Activated T-cell treated with anti-CD3 and anti-CD28 coated beads, Interleukin-2, amount 50 U/mL, for 48 hours (primary cell): ENCODE measurements at regions not wholly inside any gene's neighbourhood (a gene's known extent, or its start where the extent isn't known, plus 50 kb on each side); places are given as distances from the start of the nearest gene placed in this dataset.
"Not testable (repeated sequence)": the region's sequence is repeated elsewhere in the genome, so short reads cannot be mapped to it uniquely, and the experiment has no call there.

Source experiments
- DNase-seq, 2 experiments: peaks; one replicate each; pipeline ENCODE4 v3.0.0-alpha.2; 2020

DNA sequence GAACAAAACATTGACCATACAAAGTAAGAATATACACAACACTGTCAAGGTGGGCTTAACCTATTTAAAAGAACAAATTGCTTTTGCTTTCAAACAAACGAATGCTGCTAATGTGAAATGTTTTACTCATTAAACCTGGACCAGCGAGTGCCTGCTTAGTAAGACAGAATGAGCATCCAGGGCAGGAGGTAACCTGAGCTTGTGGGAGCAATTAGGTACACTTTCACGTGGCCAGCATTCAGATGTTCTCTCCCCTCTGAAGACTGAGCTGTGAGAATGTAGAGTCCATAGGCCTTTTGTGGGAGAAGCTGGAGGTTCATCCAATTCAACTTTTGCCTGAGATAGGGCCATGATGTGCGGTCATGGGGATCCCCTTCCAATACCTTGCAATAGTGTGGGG, 266.5 kb downstream of the TSN start:
- DNase-seq = no peak

DNA sequence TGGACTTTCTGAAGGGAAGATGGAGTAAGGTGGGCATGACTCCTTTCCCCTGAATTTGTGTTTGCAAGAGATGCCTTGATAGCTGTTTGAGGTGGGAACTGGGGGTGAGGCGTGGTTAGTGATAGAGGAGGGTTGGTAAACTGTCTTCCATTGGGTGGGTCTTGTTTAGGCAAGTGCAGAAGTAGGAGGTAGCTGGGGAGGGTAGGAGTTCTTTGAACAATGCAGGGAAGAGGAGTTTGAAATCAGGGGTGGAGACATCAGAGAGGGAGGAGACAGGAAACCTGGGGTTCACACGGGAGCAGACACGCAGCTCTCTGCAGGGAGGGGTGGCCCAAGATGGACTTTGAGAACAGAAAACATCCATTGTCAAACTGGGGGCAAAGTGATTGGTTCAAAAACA, 267.1 kb downstream of the TSN start:
- DNase-seq = no peak

DNA sequence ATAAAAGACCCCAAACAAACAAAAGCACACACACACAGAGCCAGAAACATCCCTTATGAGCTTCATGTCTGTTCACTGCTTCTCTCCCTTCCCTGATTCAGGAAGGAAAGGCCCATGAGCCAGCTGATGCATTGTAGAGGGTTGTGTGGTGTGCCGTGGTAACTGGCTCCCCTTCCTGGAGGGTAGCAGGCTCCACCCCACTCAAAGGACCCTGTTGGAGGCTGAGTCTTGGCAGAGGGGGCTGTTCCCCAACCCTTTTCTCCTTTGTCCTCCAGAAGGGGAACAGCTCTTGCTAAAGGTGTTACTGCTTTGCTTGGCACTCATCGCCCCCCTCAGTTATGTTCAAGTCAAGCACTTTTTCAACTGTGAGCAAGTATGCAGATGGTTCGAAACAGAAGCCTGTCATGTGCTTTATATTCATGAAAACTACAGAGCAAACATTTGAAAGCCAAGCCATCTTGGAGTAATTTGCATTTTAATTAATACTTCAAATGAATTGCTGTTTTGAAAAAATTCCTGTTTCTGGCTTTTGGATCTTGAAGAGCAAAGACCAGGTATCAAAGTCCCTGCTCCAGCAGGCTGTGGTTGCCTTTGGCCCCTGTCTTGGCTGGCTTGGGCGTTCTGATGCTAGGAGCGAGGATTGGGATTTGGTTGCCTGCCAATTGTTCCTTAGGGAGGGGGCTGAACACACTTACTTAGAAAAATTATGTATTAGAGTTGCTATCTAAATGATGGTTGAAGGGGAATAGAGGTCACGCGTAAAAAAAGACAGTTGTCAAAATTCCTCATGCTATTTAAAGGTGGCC, 267.8 kb downstream of the TSN start:
- DNase-seq = no peak

DNA sequence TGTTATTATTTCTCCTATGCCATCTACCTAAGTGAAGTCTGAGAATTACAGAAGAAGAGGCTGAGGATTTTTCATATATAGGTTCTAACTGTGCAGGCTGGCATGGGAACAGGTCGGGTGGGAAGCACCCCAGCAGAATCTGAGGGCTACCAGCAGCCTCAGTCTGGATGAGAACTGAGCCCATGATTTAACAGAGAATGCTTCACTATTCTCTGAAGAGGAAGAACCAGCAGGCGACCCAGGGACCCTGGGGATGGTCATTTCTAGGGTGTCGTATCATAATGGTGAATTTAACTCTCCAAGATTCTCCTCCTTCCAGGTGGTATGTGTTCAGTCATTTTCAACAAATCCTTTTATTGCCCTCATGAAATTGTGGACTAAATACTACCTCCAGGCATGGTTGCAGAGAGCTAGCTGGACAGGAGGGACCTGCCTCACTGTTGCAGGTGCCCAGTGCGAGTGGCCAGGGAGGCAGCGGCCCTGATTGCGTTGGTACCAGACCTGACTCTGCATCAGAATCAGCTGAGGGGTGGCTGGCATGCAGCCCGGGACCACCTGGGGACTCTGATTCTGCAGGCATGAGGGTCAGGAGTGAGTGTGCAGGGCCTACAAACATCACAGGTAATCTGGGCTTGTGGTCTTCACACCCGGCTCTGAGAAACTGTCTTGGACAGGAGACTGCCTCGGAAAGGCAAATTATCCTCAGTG, 272.2 kb downstream of the TSN start:
- no peak for DNase-seq

DNA sequence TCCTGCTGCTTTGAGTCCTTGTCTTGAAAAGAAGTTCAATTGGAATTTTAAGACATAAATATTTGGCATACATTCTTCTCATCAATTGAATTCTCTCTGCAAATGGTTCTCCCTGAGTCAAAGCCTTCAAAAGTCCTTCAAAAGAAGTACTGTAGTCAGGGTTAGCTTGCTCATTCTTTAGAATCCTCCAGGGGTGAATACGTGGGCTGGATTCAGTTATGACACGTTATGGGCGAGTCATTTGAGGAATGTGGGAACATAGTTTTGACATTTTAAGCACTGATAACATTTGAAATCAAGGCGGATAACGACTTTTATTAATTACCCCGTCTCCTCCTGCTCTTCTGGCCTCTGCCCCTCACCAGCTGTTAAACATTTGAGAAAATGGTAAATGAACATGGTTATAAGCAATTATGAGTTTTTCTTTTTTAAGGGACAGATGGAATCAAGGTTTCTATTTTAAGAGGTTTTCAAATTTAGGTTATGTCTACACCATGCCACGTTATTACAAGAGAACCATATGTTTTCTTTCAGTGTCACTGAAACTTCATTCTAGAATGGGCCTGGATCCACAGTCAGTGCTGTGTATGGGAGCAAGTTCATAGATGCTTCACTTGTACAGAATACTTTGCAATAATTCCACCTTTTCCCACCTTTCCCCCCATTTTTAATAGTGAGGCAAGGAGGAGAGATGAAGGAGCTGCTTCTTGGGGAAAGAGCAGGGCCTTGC, 273.1 kb downstream of the TSN start:
- no peak for DNase-seq

DNA sequence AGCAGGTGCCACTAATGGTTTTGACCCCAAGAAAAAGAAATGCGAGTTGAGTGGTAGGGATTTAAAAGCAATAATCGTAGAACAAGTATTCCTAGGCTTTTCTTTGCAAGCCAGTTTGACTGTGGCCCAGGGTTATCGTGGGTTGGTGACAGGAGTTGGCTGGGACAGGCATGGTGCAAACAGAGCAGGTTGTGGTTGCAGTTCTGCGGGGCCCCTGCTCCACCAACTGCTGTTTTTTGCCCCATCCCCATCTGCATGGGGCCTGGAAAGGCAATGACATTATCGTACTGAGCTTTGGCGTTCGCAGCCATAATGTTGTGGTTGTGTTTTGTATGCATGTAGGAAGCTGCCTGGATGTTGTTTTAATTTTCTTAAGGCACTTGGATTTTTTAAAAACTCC, 274.0 kb downstream of the TSN start:
- DNase-seq = no peak

DNA sequence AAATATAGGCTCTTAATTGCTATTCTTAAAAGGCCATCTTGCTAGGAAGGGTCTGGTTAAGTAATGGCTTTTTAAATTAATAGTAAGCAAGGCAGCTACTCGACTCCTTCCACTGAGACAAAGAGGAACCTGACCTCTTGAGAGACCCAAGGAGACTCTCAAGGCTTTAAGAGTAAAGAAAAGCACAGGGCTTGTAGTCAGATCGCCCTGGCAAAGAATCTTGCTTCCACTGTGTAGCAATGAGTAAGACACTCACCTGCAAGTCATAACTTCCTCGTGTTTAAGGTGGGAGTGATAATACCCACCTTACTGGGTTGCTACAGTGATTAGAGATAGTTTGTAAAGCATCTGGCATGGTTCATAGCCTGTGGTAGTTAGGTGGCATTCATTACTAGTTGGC, 274.5 kb downstream of the TSN start:
- no peak for DNase-seq

DNA sequence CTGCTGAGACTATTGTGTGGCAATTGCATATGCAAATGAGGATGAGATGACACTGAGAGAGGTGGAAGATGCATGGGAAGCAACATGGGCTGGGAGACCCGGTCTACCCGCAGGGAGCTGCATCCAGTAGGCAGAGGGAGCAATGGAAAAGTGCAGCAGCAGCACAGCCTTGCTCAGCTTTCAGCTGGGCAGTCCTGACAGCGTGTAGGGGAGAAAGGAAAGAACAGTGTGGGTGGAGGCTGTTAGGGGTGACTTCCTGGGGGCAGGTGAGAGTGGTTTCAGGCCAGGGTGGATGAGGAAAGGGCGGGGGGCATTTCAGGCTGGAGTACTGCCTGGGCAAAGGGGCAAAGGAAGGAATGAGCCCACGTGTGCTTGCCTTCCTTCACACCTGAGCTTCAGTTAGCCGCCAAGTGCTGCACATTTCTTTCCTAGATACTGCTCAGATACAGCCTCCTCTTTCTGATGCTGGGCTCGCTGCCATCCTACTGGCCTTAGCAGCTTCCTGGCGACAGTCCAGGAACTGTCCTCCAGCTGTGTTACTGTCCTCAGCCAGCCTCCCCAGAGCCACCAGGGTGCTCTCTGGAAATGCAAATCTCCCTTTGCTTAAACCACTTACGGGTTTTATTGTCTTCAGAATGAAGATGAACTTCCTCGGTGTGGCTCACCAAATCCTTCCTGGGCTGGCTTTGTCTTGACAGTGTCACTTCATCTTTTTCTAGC, 276.3 kb downstream of the TSN start:
- no peak for DNase-seq

DNA sequence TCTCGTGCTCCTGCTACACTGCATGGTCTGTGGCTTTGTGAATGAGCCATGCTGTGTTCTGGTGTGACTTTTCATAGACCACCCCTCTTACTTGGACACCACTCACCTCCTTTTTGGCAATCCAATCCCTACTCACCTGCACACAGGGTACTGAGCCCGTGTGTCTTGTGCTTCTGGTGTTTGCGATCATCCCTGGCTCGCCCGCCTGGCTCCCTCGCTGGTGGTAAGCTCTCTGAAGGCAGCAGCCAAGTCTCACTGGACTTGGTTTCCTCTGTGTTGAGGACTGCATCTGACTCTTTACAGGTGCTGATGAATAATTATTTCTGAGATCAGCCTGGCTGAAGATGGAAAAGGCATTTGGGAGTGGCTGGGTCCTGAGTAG, 276.8 kb downstream of the TSN start:
- DNase-seq = no peak

DNA sequence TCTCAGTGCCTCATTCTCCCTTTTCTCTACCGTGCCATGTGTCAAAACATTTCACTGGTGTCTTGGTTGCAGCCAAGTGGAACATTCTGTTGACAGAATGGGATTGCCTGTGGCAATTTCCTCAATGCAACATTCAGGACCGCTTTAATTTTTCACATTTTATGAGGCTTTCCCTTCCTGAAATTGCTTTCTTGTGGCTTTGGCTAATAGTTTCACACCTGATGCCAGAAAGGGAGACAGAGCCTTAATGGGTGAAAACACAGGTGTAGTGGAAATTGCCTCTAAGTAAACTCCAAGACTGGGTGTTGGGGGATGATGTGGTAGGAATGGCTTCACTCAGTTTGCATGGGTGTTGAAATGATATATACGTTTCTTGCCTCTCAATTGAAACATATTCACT, 278.3 kb downstream of the TSN start:
- DNase-seq = no peak

DNA sequence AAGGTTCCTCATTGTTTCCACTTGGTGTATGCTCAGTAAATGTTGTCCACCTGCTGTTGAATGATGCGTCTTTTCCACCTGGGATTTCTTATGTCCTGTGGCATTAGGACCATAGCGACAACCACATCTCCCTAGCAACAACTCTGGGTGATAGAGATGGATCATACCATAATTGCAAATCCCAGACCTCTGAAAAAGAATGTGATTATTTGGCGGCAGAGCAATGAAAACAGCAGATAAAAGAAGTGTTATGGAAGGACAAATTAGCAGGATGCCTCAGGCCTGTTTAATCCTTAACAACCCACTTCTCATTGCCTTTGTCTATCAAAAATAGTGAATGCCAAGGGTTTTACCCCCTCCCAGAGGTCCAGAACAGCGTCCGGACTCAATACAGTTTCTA, 278.9 kb downstream of the TSN start:
- no peak for DNase-seq

DNA sequence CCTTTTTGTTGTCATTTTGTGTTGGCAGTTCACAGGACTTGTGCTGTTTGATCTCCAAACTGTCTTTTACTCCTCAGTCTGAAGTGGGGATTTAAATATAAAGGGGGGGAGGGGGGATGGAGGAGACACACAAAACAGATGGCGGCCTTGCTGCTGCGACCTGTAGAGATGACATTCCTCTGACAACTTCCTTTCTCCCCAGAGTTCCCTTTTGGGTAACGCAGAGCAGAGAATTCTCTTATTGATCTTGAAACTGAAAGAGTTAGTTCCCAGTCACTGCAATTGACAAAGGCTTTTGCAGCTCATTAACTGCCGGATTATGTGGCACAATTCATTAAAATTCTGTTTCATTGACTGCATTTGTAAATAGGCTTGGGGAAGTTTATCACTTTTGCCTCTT, 279.3 kb downstream of the TSN start:
- no peak for DNase-seq

DNA sequence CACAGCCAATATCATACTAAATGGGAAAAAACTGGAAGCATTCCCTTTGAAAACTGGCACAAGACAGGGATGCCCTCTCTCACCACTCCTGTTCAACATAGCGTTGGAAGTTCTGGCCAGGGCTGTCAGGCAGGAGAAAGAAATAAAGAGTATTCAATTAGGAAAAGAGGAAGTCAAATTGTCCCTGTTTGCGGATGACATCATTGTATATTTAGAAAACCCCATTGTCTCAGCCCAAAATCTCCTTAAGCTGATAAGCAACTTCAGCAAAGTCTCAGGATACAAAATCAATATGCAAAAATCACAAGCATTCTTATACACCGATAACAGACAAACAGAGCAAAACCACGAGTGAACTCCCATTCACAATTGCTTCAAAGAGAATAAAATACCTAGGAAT, 283.4 kb downstream of the TSN start:
- DNase-seq = not testable (repeated sequence)

DNA sequence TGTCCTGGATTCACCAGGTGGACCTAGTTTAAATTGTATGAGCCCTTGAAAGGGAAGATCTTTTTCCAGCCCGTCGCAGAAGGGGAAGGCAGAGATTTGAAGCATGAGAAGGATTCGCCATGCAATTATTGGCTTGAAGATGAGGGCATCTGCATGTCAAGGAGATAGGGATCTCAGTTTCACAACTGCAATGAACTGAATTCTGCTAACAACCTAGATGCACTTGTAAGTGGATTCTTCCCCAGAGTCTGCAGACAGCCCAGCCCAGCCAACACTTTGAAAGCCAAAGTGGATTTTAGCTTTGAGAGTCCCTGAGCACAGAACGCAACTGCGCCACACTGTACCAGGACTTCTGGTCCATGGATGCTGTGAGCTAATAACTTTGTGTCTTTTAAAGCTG, 286.0 kb downstream of the TSN start:
- no peak for DNase-seq

DNA sequence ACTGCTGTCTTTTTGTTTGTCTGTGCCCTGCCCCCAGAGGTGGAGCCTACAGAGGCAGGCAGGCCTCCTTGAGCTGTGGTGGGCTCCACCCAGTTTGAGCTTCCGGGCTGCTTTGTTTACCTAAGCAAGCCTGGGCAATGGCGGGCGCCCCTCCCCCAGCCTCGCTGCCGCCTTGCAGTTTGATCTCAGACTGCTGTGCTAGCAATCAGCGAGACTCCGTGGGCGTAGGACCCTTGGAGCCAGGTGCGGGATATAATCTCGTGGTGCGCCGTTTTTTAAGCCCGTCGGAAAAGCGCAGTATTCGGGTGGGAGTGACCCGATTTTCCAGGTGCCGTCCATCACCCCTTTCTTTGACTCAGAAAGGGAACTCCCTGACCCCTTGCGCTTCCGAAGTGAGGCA, 296.2 kb downstream of the TSN start:
- not testable (repeated sequence) for DNase-seq

DNA sequence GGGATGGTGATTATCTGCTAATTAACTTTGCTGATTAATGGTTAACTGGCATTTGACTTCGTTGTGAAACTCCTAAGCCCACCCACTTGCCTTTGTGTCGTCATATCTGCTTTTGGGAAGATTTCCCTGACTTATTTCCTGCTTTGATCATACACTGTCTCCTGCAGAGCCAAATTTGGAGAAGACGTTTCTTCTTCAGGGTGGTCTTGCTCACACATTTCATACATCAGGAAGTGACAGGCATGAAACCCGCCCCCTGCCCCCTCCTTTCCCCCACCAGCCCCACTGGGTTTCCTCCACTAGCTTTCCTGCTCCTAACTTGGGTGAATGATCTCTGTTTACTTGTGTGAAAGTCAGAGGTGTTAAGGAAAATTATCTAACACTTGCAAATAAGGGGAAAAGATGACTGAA, 300.1 kb downstream of the TSN start:
- no peak for DNase-seq

DNA sequence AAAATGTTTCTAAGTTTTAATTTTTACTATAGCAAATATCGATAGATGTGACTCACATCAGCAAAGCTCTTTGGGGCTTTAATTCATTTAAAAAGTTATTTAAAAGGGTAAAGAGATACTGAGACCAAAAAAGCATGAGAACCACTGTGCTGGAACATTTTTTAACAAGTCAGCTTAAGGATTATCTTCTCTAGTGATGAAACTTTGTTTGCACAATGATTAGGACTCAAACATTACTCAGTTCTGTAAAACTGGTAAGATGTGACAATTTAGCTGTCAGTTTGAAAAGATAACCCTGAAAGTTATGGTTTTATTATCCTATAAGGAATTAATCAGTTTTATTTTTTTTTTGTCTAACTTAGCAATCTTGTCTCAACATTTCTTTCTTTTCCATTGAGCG, 301.4 kb downstream of the TSN start:
- no peak for DNase-seq

DNA sequence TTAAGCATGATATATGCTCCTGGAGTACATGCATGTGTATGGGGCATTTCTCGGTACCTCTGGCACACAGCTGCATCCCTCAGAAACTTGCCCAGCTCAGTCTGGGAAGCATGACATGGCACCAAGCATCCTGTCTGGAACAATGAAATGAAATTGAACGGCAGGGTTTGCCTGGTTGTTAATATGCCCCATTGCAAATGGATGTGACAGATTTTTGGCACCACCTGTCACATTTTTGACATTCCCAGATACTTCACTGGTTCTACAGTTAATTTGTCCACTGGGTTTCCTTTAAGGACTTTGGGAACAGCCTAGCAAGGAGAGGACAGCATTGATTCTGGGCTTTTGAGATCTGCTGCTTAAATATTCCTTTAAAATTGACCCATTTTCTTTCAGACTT, 305.8 kb downstream of the TSN start:
- no peak for DNase-seq

DNA sequence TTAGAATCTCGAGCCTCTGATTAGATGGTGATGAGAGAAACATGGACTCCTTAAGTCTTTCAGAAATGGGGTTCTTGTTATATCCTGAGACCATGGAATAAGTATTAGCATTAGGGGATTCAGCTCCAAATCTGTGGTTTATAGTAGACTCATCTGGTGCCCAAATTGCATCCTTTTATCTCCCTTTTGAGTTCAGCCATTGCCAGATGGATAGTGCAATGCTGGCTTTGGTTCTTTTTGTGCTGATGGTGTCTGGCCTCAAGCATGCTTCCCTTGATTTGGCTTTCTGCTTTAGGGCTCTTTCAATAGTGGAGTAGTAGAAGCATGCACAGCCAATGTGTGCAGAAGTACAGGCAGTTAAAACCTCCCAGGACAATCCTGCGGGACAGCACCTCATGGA, 306.4 kb downstream of the TSN start:
- DNase-seq = no peak

DNA sequence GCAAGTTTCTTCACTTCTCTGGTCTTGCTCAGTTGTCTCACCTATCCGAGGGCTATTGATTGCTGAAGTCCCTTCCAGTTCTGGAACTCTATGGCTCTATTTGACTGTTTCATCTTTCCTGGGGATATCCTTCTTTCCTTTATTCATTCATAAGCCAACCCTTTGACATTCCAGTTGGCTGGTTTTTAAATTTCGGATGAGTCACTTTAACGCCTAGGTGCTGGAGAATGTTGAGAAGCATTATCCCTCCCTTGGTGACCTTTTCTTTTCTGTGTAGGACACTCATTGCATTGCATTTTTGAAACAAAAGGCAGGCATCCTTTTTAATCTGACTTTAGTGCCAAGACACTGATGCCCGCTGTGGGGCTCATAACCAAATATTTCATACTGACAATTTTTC, 307.1 kb downstream of the TSN start:
- DNase-seq = no peak

DNA sequence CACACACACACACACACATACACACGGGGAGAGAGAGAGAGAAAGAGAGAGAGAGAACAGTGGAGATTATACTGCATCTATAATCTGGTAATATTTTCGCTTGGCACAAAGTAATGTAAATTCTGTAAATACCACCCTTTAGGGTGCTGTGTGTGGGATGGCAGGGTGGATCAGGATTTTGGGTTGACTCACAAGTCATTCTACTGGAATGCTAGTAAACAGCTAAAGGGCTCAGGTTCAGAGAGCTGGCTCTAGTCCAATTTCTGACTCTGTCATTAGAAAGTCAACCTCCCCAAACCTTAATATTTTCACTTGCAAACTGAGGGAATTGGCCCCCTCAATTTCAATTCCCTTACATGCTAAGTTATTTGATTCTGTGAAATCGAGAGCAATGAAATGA, 308.3 kb downstream of the TSN start:
- DNase-seq = no peak

DNA sequence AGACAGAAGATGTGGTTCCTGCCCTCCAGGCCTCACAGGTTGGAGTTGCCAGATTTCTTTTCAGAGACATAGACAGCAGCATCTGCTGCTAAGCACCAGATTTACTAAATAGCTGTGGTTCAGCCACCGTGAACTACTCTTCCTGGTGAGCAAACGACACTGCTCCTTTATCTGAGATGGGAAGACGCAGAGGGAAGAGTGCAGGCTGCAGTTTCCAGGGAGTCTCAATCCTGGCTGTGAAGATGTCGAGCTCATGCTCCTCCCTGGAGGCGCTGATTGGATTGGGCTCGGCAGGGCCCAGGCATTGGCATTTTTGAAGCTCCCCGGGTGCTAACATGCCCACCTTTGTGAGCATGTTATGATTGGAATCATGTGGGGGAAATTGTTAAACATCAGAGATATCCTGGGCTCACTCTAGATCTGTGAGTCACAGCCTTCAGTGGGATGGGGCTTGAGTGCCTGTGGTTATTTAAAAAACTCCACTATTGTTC, 314.8 kb downstream of the TSN start:
- DNase-seq = no peak

DNA sequence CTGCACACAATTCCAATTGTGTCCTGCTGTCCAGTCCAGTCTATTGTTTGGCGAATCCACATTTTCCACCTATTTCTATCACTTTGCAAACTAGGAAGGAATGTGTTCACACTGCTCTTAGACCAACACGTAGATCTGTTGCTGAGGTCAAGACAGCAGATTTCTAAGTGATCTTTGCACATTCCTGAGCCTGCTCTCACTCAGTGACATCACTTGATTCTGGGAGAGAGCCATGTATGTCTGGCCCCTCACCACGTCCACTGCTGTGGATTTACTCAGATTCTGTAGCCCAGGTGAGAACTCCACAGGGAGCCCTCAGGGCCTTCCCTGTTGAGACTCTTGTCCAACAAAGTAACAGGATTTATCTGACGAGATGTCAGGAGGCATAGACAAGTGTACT, 317.2 kb downstream of the TSN start:
- DNase-seq = no peak
